ENCODE measurements at regions not wholly inside any gene's neighbourhood (a gene's known extent, or its start where the extent isn't known, plus 50 kb on each side); places are given as distances from the start of the nearest gene placed in this dataset.

DNA sequence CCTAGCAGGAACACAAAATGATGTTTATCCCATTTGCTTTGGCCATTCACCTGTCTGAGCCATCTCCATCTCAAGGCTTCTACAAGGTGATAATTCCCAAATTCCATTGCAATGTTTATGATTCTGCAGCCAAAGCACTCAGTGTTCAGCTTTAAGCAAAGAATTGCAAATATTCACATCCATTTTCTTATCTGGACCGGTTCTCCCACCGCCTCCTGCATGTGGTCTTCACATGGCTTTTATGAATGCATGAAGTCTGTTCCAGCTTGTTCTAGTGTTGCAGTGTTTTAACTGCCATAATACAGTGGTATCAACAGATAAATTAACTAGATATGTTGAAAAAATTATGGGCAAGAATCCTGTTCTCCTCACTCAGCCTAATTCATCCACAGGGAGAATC, 443.0 kb upstream of the KLF4 start:
- Mint-ChIP-seq H3K9me3 (ENCODE audit: low read depth, unreplicated experiment) (no peaks in the 10 kb centered on the region), H3K4me1 (ENCODE audit: low read depth, unreplicated experiment) (no peaks in the 10 kb centered on the region), H3K27ac (ENCODE audit: unreplicated experiment) (no peak overlapping the region), H3K27me3 (ENCODE audit: unreplicated experiment) (no peaks in the 10 kb centered on the region), H3K36me3 (ENCODE audit: insufficient read depth, unreplicated experiment) (no peaks in the 10 kb centered on the region), H3K4me3 (ENCODE audit: low read depth, unreplicated experiment) (no peak overlapping the region)
- no peak for TF ChIP-seq CTCF (IDR thresholded peaks at IDR 0.05; ENCODE audit: unreplicated experiment)
- DNase-seq = no peak
- BruUV-seq (replicated peaks) = no TSS peak
- CTCF ChIA-PET = no interaction called here
- intact Hi-C loops (cut with micrococcal nuclease; ENCODE audit: unreplicated experiment) = no loop called here

GRCh38 chr9:107932046-107932445, 442.5 kb upstream of the KLF4 start:
- TF ChIP-seq CTCF (IDR thresholded peaks at IDR 0.05; ENCODE audit: unreplicated experiment) = no peak
- H3K4me1 Mint-ChIP-seq (ENCODE audit: low read depth, unreplicated experiment) = no peaks in the 10 kb centered on the region
- H3K4me3 Mint-ChIP-seq (ENCODE audit: low read depth, unreplicated experiment) = no peak overlapping the region
- no peaks in the 10 kb centered on the region for H3K27me3 Mint-ChIP-seq (ENCODE audit: unreplicated experiment)
- CTCF ChIA-PET = interaction anchor here (1.3 kb wide), 1 partner anchor 8 kb away, joined by 3 read pairs; no protein-coding TSS in a partner anchor
- H3K27ac Mint-ChIP-seq (ENCODE audit: unreplicated experiment) = no peak overlapping the region
- intact Hi-C loops (cut with micrococcal nuclease; ENCODE audit: unreplicated experiment) = no loop called here
- H3K9me3 Mint-ChIP-seq (ENCODE audit: low read depth, unreplicated experiment) = no peaks in the 10 kb centered on the region
- no peaks in the 10 kb centered on the region for H3K36me3 Mint-ChIP-seq (ENCODE audit: insufficient read depth, unreplicated experiment)
- DNase-seq = no peak
- BruUV-seq (replicated peaks) = no TSS peak

DNA sequence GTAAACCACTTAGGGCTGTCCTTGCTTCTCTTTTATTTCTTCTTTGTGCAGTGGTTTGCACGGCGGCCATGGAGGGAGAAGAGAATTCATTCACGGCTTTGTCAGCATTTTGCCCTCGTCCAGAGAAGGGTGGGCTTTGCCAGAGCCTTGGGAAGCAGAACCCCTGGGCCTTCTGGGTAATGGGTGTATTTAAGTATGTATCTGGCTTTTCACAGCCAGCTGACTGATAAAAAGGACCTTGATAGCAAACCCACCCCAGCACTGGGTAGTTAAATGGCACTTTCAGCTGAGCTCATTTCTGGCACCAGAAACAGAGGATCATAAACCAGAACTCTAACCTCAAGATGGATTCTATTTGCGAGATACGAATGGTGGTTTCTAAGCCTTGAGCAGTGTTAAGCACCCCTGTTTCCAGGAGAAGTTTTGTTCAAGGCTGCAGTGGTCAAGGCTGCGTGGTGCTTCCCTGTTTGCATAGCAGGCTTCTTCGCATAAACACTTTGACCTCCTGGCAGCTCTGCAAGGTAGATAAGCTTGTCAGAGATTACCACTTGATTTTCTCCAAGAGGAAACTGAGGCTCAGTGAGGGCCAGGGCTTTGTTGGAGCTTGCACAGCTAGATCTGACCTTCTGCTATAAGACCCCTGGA, 441.6 kb upstream of the KLF4 start:
- Mint-ChIP-seq H3K27ac (ENCODE audit: unreplicated experiment) (no peak overlapping the region), H3K27me3 (ENCODE audit: unreplicated experiment) (no peaks in the 10 kb centered on the region), H3K36me3 (ENCODE audit: insufficient read depth, unreplicated experiment) (no peaks in the 10 kb centered on the region), H3K9me3 (ENCODE audit: low read depth, unreplicated experiment) (no peaks in the 10 kb centered on the region), H3K4me1 (ENCODE audit: low read depth, unreplicated experiment) (no peaks in the 10 kb centered on the region), H3K4me3 (ENCODE audit: low read depth, unreplicated experiment) (no peak overlapping the region)
- BruUV-seq (replicated peaks) = no TSS peak
- TF ChIP-seq CTCF (IDR thresholded peaks at IDR 0.05; ENCODE audit: unreplicated experiment) = no peak
- CTCF ChIA-PET = interaction anchor here (1.3 kb wide), 1 partner anchor 9 kb away, joined by 3 read pairs; no protein-coding TSS in a partner anchor
- no peak for DNase-seq
- intact Hi-C loops (cut with micrococcal nuclease; ENCODE audit: unreplicated experiment) = no loop called here

DNA sequence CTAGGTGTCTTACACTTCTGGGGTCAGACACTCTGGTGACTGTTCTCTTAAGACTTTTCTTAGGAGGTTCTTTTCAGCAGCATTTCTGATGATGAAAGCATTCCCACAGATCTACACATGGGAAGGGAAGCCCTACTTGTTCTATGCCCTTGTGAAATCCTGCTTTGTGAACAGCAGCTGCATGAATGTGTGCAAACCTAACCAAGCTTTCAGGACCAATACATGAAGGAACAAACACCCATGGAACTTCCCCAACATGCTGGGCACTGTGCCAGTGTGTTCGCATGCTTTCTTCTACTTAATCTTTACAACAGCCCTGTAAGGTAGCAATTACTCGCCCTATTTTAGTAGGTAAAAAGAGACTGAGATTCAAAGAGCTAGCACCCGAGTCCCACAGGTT, 439.9 kb upstream of the KLF4 start:
- H3K4me1 Mint-ChIP-seq (ENCODE audit: low read depth, unreplicated experiment) = no peaks in the 10 kb centered on the region
- no peaks in the 10 kb centered on the region for H3K9me3 Mint-ChIP-seq (ENCODE audit: low read depth, unreplicated experiment)
- DNase-seq = peak; percentile 7
- no TSS peak for BruUV-seq (replicated peaks)
- no peak overlapping the region for H3K4me3 Mint-ChIP-seq (ENCODE audit: low read depth, unreplicated experiment)
- CTCF ChIA-PET = no interaction called here
- no peaks in the 10 kb centered on the region for H3K27me3 Mint-ChIP-seq (ENCODE audit: unreplicated experiment)
- no peaks in the 10 kb centered on the region for H3K36me3 Mint-ChIP-seq (ENCODE audit: insufficient read depth, unreplicated experiment)
- intact Hi-C loops (cut with micrococcal nuclease; ENCODE audit: unreplicated experiment) = no loop called here
- no peak for TF ChIP-seq CTCF (IDR thresholded peaks at IDR 0.05; ENCODE audit: unreplicated experiment)
- no peak overlapping the region for H3K27ac Mint-ChIP-seq (ENCODE audit: unreplicated experiment)
